GM20000 (cell line): ENCODE measurements at regions not wholly inside any gene's neighbourhood (a gene's known extent, or its start where the extent isn't known, plus 50 kb on each side); places are given as distances from the start of the nearest gene placed in this dataset.

Experiments
- DNase-seq: peaks from one replicate; pipeline ENCODE4 v3.0.0; 2012; ENCODE audit warnings: low spot score
- TF ChIP-seq, protein P1 (sequence below): IDR thresholded peaks from 2 replicates; pipeline ENCODE4 v1.5.1; 2012; ENCODE audit warnings: mild to moderate bottlenecking, control low read depth; ENCODE audit errors: extremely low read depth, missing control alignments

- TF ChIP-seq, protein P1, sequence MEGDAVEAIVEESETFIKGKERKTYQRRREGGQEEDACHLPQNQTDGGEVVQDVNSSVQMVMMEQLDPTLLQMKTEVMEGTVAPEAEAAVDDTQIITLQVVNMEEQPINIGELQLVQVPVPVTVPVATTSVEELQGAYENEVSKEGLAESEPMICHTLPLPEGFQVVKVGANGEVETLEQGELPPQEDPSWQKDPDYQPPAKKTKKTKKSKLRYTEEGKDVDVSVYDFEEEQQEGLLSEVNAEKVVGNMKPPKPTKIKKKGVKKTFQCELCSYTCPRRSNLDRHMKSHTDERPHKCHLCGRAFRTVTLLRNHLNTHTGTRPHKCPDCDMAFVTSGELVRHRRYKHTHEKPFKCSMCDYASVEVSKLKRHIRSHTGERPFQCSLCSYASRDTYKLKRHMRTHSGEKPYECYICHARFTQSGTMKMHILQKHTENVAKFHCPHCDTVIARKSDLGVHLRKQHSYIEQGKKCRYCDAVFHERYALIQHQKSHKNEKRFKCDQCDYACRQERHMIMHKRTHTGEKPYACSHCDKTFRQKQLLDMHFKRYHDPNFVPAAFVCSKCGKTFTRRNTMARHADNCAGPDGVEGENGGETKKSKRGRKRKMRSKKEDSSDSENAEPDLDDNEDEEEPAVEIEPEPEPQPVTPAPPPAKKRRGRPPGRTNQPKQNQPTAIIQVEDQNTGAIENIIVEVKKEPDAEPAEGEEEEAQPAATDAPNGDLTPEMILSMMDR: no peak
- no peak for DNase-seq
Observed at GRCh38 chr3:123341-123740, 73.2 kb upstream of the CHL1 start.

GRCh38 chr3:124557-125179 lies 71.9 kb upstream of the CHL1 start:
- TF ChIP-seq, protein P1: no peak
- DNase-seq: no peak

- TF ChIP-seq, protein P1: no peak
- DNase-seq: no peak
Observed at GRCh38 chr3:128515-129172, 67.9 kb upstream of the CHL1 start.

GRCh38 chr3:131151-131888 lies 65.2 kb upstream of the CHL1 start:
- no peak for DNase-seq
- TF ChIP-seq, protein P1: no peak

DNA sequence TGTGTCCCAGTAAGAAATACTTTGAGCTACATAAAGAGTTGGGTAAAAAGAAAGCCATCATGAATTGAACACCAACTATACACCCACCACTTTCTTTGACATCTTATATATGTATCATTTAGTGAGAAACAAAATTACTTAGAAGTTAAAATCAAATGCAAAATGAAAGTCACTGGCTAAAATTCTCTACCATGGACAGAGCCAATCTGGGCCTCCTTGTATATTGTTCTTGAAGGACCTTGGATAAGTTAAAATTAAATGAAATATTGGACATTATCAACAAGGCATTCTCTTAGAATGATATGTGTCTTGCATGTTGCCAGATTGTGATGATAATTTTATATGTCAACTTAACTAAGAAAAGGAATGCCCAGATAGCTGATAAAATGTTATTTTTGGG lies 64.2 kb upstream of the CHL1 start:
- no peak for DNase-seq
- TF ChIP-seq, protein P1: no peak

- DNase-seq: no peak
- TF ChIP-seq, protein P1: no peak
Observed at GRCh38 chr3:132904-133303, 63.7 kb upstream of the CHL1 start.

DNA sequence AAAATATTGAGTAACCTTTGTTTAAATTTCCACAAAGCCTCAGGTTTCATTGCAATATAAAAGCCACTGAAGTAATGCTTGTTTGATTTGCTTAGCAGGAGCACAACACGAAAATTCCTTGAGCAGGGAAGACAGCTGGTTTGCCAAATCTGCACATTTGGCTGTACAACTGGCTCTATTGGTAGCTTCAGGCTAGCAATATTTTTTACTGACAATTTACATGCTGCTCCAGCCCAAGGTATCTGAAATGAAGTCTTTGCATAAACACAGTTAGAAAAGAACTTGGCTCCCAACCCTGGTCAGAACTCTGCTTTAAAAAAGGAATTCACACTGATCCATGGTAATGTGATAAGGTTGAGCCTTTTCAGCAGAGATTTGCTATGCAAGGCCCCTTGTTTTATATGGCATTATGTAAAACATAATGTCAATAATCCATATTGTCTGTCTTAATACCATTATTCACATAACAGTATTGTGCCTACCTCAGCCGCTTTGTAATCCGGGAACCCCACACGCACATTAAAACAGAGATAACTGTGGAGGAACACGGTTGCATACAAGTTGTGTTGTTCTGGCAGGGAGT lies 55.7 kb upstream of the CHL1 start:
- DNase-seq: no peak

More for the DNA sequence above, 55.7 kb upstream of the CHL1 start:
- TF ChIP-seq, protein P1: no peak
